ENCODE measurements at regions not wholly inside any gene's neighbourhood (a gene's known extent, or its start where the extent isn't known, plus 50 kb on each side); places are given as distances from the start of the nearest gene placed in this dataset.
"Not testable (repeated sequence)": the region's sequence is repeated elsewhere in the genome, so short reads cannot be mapped to it uniquely, and the experiment has no call there.

DNA sequence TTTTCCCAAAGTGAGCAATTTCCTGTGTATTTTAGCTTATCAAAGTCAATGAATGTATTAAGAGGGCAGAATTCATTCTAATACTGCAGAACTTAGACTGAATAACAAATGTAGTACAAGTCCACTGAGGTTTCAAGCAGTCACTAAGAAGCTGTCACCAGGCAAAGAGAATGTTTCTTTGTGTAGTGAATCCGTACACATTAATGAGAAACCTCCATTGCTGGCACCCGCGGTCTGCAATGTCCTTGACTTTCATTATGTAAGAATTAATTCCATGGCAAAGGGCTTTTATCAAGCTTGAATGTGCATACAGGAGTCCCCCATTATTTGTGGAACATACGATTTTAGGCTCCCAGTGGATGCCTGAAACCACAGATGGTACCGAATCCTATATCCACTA is 719.5 kb upstream of the TMPRSS15 start:
- no peak for DNase-seq

DNA sequence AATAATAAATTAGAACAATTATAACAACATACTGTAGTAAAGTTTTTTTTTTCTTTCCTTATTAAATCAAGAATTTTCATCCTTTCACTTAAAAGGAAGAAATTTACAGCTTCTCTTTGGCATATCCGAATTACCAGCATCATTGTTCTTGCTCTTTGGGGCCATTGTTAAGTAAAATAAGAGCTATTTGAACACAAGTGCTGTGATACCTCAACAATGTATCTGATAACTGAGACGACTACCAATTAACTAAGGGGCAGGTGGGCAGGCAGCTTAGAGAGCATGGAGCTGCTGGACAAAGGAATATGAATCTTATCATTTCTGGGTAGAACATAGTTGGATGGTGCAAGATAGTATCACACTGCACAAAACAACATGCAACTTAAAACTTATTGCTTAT is 719.9 kb upstream of the TMPRSS15 start:
- no peak for DNase-seq

- no peak for DNase-seq
These were observed 721.1 kb upstream of the TMPRSS15 start for GRCh38 chr21:19124691-19125090.

GRCh38 chr21:19130379-19131028 is 726.9 kb upstream of the TMPRSS15 start:
- DNase-seq: no peak

DNA sequence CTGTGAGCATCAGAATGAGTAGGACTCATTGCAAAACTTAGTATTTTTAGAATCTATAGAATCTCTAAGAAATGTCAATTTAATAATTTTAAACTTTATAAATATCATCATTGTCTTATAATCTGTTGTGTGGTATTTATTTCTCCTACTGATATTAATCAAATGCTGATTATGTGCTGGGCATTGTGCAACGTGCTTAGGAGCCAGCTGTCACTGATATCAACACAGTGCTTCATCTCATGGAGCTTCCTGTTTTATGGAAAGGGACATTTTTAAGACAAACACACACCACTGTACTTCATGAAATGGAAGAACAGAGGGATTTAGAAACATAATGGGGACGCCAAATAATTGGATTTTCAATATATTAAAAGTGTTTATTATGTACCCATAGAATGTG is 737.9 kb upstream of the TMPRSS15 start:
- DNase-seq: no peak

DNA sequence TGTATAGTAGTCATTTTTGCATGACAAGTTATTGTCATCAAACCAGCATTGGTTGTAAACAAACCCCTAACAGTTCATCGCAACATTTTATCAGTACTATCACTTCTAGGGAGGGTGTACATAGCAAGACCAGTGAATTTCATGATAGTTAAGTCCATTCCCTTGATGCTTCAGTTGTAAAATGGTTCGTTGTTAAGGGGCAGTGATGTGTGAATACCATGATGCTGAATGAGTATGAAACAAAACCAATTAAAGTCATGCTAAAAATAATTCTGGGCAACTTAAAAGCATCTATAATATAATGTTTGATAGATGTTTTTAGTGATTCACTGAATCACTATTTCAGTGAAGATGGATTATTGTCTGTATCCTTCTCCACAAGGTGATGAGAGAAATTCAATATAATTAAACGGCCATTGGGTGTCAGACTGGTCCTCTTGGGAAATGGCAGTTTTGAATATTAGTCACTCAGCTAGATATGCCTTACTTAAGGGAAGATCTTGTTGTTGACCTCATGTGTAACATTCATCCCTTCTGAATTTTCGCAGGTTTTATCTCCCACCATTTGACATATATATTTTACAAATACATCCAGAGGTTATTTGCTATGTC is 742.2 kb upstream of the TMPRSS15 start:
- no peak for DNase-seq

DNA sequence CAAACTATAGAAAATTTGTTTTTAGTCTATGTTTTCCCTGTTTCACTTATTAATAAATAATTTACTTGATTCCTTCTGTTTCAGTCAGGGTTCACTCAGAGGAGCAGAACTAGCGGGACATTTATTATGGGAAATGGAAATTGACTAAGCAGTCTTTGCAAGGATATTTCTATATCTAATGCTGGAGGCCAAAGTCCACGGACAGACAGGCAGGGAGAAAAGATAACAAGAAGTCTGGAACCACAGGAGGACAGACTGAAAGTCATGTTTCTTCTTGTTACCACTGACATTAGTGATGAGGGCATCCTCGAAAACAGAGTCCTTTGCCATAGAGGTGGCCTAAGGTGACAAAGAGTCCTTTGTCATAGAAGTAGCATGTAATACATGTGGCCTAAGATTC is 744.5 kb upstream of the TMPRSS15 start:
- DNase-seq: no peak

GRCh38 chr21:19171585-19171984 is 768.0 kb upstream of the TMPRSS15 start:
- DNase-seq: no peak

DNA sequence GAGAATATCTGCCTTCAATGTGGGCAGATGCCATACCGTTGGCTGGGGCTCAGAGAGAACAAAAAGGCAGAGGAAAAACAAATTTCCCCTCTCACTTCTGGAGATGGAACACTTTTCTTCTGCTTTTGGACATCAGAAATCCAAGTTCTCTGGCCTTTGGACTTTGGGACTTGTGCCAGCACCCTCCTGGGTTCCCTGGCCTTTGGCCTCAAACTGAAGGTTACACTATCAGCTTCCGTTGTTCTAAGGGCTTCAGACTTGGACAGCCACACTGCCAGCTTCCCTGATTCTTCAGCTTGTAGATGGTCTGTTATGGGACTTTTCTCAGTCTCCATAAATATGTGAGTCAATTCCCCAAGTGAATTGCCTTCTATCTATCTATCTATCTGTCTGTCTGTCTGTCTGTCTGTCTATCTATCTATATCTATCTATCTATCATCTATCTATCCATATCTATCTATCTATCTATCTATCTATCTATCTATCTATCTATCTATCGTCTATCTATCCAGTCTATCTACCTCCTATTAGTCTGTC is 778.1 kb upstream of the TMPRSS15 start:
- DNase-seq: no peak

- DNase-seq: no peak
These were observed 794.4 kb upstream of the TMPRSS15 start for GRCh38 chr21:19197950-19198349.

GRCh38 chr21:19198801-19199200 is 795.2 kb upstream of the TMPRSS15 start:
- DNase-seq: no peak

GRCh38 chr21:19218163-19218562 is 814.6 kb upstream of the TMPRSS15 start:
- DNase-seq: no peak

GRCh38 chr21:19224090-19224489 is 820.5 kb upstream of the TMPRSS15 start:
- no peak for DNase-seq

- no peak for DNase-seq
These were observed 824.6 kb upstream of the TMPRSS15 start for GRCh38 chr21:19228226-19228625.

- DNase-seq: not testable (repeated sequence)
These were observed 830.3 kb upstream of the TMPRSS15 start for GRCh38 chr21:19233841-19234240.

GRCh38 chr21:19236209-19236608 is 832.6 kb upstream of the TMPRSS15 start:
- no peak for DNase-seq

GRCh38 chr21:19237608-19238007 is 834.0 kb upstream of the TMPRSS15 start:
- DNase-seq: no peak

GRCh38 chr21:19239696-19240095 is 836.1 kb upstream of the TMPRSS15 start:
- no peak for DNase-seq

DNA sequence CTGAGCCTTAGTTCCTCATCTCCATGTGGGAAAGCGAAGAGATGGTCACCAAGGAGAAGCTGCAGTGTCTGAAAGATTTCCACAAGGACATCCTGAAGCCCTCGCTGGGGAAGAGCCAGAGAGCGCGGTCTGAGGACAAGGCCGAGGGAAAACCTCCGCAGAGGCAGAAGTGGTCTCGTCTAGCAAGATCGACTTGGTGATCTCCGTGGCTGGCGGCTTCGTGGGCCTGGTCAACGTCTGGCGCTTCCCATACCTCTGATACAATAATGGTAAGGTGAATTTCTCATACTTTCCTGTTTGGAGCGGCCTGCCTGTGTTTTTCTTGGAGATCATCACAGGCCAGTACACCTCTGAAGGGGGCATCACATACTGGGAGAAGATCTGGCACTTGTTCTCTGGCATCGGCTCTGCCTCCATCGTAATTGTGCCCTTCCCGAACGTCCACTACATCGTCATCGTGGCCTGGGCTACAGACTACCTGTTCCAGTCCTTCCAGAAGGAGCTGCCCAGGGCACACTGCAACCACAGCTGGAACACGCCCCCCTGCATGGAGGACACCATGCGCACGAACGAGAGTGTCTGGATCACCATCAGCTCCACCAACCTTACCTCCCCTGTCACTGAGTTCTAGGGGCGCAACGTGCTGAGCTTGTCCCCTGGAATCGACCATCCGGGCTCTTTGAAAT is 841.1 kb upstream of the TMPRSS15 start:
- no peak for DNase-seq

GRCh38 chr21:19245188-19245580 is 841.6 kb upstream of the TMPRSS15 start:
- no peak for DNase-seq

DNA sequence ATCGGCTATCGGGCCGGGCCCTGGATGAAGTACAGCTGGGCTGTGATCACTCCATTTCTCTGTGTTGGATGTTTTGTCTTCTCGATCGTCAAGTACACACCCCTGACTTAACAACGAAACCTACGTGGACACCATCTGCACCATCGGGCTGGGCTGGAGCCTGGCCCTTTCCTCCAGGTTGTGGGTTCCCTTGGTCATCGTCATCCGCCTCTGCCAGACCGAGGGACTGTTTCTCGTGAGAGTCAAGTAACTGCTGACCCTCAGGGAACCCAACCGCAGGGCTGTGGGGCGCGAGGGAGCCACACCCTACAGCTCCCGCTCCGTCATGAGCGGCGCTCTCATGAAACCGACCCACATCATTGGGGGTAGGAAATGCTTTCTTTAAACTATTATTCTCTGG is 842.4 kb upstream of the TMPRSS15 start:
- no peak for DNase-seq

DNA sequence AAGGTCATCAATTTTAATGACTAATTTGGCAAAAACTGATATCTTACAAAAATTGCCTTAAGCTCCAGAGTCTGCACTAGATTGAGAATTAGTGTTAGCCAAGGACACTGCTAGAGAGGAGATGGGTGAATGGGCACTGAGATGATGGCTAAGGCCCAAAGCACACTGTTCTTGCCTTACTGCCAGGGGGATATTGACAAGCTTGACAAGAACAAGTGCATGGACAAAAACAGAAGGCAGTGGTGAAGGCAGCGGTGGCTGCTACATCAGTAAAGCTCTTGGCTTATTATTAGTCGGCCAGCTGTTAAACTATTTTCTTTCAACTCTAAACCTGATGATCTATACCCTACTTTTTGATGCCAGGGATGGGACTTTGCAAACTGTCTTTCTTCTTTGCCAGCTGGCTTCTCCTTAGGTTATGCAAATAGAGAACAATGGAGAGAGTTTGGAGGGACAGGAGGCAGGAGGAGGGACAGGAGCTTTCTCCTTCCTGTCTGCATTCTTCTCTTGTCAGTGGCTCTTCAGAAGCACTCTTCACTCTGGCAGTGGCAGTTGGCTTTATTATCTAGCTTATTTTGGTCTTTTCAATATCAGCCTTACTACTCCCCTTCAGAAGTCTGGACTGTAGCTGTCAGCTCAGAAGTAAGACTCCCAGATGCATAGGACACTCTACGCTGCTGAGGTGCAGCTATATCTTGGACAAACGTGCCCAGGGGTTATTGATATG is 853.5 kb upstream of the TMPRSS15 start:
- no peak for DNase-seq

- no peak for DNase-seq
These were observed 858.3 kb upstream of the TMPRSS15 start for GRCh38 chr21:19261731-19262376.

Measured in femur (tissue), 1 donor.